SJCRH30 (cell line): ENCODE measurements at regions not wholly inside any gene's neighbourhood (a gene's known extent, or its start where the extent isn't known, plus 50 kb on each side); places are given as distances from the start of the nearest gene placed in this dataset.

Source experiments
- DNase-seq, 2 experiments: peaks; one replicate each; pipeline ENCODE4 v3.0.0-alpha.2; 2015 to 2020
- H3K27ac ChIP-seq: fragments of 250-450 bp; sonication (Bioruptor Pico); 2 replicates; pipeline ENCODE4 v1.5.1; 2020; ENCODE audit warnings: mild to moderate bottlenecking, moderate library complexity
- H3K27me3 ChIP-seq: fragments of 250-450 bp; sonication (Bioruptor Pico); 2 replicates; pipeline ENCODE4 v1.5.1; 2020; ENCODE audit warnings: mild to moderate bottlenecking, moderate library complexity
- H3K36me3 ChIP-seq: fragments of 250-450 bp; sonication (Bioruptor Pico); 2 replicates; pipeline ENCODE4 v1.5.1; 2020; ENCODE audit warnings: mild to moderate bottlenecking, moderate library complexity
- H3K4me1 ChIP-seq: fragments of 250-450 bp; sonication (Bioruptor Pico); 2 replicates; pipeline ENCODE4 v1.5.1; 2020; ENCODE audit warnings: mild to moderate bottlenecking, moderate library complexity
- H3K4me3 ChIP-seq: fragments of 250-450 bp; sonication (Bioruptor Pico); 2 replicates; pipeline ENCODE4 v1.5.1; 2020; ENCODE audit warnings: mild to moderate bottlenecking, moderate library complexity
- H3K9me3 ChIP-seq: fragments of 250-450 bp; sonication (Bioruptor Pico); replicated peaks from 2 replicates; pipeline ENCODE4 v1.5.1; 2020; ENCODE audit warnings: mild to moderate bottlenecking, moderate library complexity

GRCh38 chr17:83144421-83145357, 65.3 kb downstream of the METRNL start:
- H3K27me3 ChIP-seq, result no peaks in the 10 kb centered on the region
- H3K4me3 ChIP-seq, result no peak overlapping the region
- DNase-seq, result no peak
- no peak overlapping the region for H3K27ac ChIP-seq
- no peaks in the 10 kb centered on the region for H3K4me1 ChIP-seq
- H3K9me3 ChIP-seq, result peaks cover 25% of the 10 kb centered on the region
- H3K36me3 ChIP-seq, result no peaks in the 10 kb centered on the region

DNA sequence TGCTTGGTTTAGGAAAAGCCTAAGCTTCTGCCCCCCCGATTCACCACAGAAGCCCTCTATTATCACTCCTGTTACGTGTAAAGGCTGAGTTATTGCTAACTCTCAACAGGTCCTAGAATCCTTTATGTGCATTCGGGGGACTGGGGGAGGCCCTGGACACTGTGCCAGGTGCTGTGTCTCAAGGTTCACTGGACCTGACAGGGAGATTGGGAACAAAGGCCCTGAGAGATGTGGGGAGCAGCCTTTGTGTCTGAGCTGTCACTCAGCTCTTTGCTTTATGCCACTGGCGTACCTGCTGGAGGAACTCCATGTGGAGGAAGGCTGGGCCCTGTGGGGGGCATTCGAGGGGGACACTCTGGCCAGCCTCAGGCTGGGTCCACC, 65.9 kb downstream of the METRNL start:
- Histone ChIP-seq H3K4me1 (no peaks in the 10 kb centered on the region), H3K27me3 (no peaks in the 10 kb centered on the region), H3K27ac (no peak overlapping the region), H3K4me3 (no peak overlapping the region), H3K36me3 (no peaks in the 10 kb centered on the region), H3K9me3 (peaks cover 25% of the 10 kb centered on the region)
- DNase-seq, result no peak

- Histone ChIP-seq H3K9me3 (peaks cover 25% of the 10 kb centered on the region), H3K27ac (no peak overlapping the region), H3K4me3 (no peak overlapping the region), H3K27me3 (no peaks in the 10 kb centered on the region), H3K36me3 (no peaks in the 10 kb centered on the region), H3K4me1 (no peaks in the 10 kb centered on the region)
- no peak for DNase-seq
These were observed 66.4 kb downstream of the METRNL start for GRCh38 chr17:83145831-83146230.

DNA sequence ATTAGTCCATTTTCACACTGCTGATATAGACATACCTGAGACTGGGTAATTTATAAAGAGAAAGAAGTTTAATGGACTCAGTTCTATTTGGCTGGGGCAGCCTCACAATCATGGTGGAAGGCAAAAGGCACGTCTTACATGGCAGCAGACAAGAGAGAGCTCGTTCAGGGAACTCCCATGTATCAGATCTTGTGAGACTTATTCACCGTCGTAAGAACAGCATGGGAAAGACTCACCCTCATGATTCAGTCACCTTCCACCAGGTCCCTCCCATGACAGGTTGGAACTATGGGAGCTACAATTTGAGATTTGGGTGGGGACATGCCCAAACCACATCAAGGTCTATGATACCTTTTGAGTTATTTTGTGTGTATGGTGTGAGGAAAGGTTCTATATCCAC, 66.9 kb downstream of the METRNL start:
- Histone ChIP-seq H3K36me3 (no peaks in the 10 kb centered on the region), H3K4me3 (no peak overlapping the region), H3K4me1 (peaks cover 2% of the 10 kb centered on the region), H3K27me3 (no peaks in the 10 kb centered on the region), H3K27ac (no peak overlapping the region), H3K9me3 (peaks cover 23% of the 10 kb centered on the region)
- DNase-seq, result no peak

- H3K9me3 ChIP-seq, result peaks cover 17% of the 10 kb centered on the region
- DNase-seq, result no peak
- H3K36me3 ChIP-seq, result no peaks in the 10 kb centered on the region
- no peak overlapping the region for H3K4me3 ChIP-seq
- H3K27ac ChIP-seq, result no peak overlapping the region
- H3K4me1 ChIP-seq, result peaks cover 10% of the 10 kb centered on the region
- H3K27me3 ChIP-seq, result no peaks in the 10 kb centered on the region
These were observed 67.9 kb downstream of the METRNL start for GRCh38 chr17:83147280-83147679.

DNA sequence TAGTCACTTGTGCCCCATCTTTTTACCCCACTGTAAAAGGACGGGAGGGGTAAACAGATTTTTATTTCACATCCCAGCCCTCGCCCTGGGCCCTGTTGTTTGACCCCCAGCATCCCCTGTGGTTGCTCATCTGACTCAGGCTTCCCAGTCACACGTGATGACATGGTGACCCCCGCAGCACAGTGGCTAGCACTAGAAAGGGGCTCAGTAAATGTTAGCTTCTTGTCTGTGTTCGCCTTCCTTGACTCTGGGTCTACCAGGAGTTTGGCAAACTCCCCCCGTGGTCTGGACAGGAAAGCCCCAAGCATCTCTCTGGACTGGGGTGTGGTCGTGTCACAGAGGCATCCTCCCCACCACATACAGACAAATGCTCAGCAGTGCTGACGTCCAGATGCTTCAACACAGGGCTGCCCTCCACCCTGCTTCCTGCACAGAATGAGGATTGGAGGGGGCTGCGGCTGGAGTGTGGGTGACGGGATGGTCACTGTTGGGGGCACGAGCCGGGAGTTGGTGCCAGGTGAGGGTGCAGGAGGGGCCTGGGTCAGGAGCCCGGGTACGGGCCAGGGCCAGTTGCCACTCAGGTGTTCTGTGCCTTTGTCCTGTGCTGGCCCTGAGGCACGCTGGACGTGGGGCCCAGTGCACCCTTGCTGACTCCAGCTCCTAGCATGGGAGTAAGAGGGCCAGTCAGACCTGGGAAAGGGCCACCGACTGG, 69.1 kb downstream of the METRNL start:
- DNase-seq, result no peak

DNA sequence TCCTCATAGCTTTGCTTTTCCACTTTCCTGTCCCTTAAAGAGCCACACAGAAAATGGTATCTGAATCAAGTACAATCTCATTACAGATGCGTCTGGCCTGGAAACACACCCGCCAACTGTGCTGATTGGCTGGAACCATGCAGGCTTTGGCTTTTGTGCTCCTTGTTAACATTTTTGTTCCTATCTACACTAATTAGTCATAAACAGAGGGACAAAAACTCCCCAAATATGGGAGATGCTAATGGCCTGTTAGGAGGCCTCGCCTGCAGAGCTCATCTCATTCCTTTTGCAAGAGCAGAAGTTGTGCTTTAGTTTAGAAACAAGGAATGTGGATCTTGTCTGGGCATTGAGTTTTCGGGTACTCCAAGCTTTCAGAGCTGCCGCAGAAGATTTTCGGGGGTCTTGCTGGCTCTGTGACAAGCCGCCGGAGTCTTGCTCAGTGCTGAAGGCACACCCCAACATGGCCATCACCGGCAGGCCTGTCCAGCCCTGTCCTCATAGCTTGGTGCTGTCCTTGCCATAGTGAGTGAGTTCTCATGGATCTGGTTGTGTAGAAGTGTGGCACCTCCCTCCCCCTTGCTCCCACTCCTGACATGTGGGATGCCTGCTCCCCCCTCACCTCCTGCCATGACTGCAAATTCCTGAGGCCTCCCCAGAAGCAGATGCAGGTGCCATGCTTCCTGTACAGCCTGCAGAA, 69.8 kb downstream of the METRNL start:
- Histone ChIP-seq H3K4me3 (no peak overlapping the region), H3K27me3 (no peaks in the 10 kb centered on the region), H3K9me3 (peaks cover 8% of the 10 kb centered on the region; the same call in 1 of the 2 replicates), H3K27ac (no peak overlapping the region), H3K36me3 (no peaks in the 10 kb centered on the region), H3K4me1 (peaks cover 25% of the 10 kb centered on the region)
- DNase-seq, result no peak

More for the DNA sequence above, 69.1 kb downstream of the METRNL start:
- H3K4me1 ChIP-seq, result peaks cover 18% of the 10 kb centered on the region
- H3K4me3 ChIP-seq, result no peak overlapping the region
- H3K27ac ChIP-seq, result no peak overlapping the region
- H3K9me3 ChIP-seq, result peaks cover 8% of the 10 kb centered on the region; the same call in 1 of the 2 replicates
- no peaks in the 10 kb centered on the region for H3K27me3 ChIP-seq
- H3K36me3 ChIP-seq, result no peaks in the 10 kb centered on the region

DNA sequence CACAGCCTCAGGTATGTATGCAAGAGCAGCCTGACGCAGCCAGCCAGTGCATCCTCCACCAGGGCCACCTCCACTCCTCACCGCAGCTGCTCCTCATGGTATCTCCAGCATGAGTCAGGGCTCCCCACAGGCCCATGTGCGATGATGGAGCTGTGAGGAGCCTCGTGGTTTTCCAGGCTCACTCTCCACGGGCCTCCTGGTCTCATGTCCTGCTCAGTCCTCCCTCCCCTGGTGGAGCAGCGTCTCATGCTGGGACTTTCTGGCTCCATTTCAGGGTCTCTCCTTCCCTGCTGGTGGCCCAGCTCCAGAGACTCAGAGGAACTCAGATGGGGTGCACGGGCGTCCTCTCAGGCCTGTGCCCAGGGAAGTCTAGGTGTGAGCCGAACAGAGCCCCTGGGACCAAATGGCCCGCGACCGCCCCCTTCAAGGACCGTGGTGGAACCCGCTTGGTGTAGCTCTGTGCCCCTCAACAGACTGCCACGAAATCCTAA, 70.4 kb downstream of the METRNL start:
- Histone ChIP-seq H3K9me3 (peaks cover 8% of the 10 kb centered on the region; the same call in 1 of the 2 replicates), H3K4me3 (no peak overlapping the region), H3K36me3 (no peaks in the 10 kb centered on the region), H3K27ac (no peak overlapping the region), H3K4me1 (peaks cover 30% of the 10 kb centered on the region), H3K27me3 (no peaks in the 10 kb centered on the region)
- no peak for DNase-seq

DNA sequence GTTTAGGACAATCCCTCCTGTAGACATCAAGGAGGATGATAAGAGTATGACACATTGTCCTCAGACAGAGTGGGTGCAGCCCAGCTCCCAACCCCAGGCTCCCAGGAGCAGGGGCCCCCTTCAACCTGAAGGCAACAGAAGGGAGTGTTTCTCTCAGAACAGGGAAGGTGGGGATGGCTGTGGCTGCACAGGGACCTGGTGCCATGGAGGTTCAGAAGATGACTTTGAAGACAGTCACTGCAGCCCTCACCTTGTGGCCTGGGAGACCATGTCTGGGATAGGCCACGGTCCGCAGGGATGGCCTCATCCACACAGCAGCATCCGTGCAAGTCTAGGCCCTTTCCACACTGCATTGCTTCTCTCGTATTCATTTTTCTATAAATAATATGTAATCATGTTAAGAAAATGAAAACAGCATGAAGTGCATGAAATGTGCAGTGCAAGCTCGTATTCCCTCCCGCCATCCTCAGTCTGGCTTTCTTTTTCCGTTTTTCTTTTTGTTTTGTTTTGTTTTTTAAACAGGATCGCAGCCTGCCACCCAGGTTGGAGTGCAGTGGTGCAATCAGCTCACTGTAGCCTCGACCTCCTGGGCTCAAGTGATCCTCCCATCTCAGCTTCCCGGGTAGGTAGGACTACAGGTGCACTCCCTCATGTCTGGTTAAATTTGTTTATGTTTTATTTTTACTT, 71.1 kb downstream of the METRNL start:
- Histone ChIP-seq H3K27me3 (no peaks in the 10 kb centered on the region), H3K4me3 (no peak overlapping the region), H3K36me3 (no peaks in the 10 kb centered on the region), H3K9me3 (peaks cover 8% of the 10 kb centered on the region; the same call in 1 of the 2 replicates), H3K27ac (no peak overlapping the region), H3K4me1 (peaks cover 30% of the 10 kb centered on the region)
- DNase-seq, result no peak

GRCh38 chr17:83151056-83151441, 71.6 kb downstream of the METRNL start:
- peaks cover 30% of the 10 kb centered on the region for H3K4me1 ChIP-seq
- no peak overlapping the region for H3K27ac ChIP-seq
- no peak for DNase-seq
- H3K9me3 ChIP-seq, result peaks cover 8% of the 10 kb centered on the region; the same call in 1 of the 2 replicates
- H3K4me3 ChIP-seq, result no peak overlapping the region
- H3K36me3 ChIP-seq, result no peaks in the 10 kb centered on the region
- H3K27me3 ChIP-seq, result no peaks in the 10 kb centered on the region

DNA sequence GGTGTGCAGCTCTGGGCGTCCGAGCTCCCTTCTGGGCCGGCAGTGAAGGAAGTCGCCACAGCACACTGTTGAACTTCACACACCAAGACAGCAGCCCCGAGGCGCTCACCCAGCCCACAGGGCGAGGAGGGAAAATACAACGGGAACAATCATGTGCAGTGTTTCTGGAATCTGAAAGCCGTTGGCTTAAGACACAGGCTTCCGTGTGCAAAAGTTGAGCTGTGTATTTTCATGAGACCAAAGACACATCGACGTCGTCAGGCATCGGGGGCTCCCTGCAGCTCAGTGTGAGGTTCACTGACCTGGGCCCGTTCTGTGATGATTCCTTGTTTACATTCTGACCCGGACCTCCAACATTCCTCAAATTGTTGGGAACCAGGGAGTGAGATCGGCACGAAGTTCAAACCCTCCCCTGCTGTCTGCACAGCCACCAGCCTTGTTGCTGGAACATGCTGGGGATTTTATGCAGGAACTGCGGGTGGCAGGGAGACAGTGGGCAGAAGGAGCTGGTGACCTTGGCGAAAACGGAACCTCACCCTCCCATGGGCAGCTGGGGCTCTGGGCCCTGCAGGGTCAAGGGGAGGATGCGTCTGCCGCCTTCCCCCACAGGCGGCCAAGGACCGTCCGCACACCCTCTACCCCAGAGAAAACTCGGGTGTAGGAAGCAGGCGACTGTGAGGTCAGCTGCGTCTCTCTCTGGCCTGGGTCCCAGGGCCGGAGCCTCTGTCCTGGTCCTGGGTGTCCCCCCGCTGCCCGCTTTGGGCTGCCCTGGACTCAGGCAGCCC, 72.2 kb downstream of the METRNL start:
- H3K27me3 ChIP-seq, result no peaks in the 10 kb centered on the region
- H3K36me3 ChIP-seq, result no peaks in the 10 kb centered on the region
- peaks cover 30% of the 10 kb centered on the region for H3K4me1 ChIP-seq
- H3K9me3 ChIP-seq, result peaks cover 2% of the 10 kb centered on the region; the same call in 1 of the 2 replicates
- no peak overlapping the region for H3K27ac ChIP-seq
- peak in 1 of 2 experiments; percentile 45 for DNase-seq
- H3K4me3 ChIP-seq, result no peak overlapping the region

GRCh38 chr17:83152227-83152744, 72.9 kb downstream of the METRNL start:
- H3K27ac ChIP-seq, result no peak overlapping the region
- no peaks in the 10 kb centered on the region for H3K27me3 ChIP-seq
- no peak for DNase-seq
- H3K4me1 ChIP-seq, result peaks cover 30% of the 10 kb centered on the region
- H3K36me3 ChIP-seq, result no peaks in the 10 kb centered on the region
- H3K4me3 ChIP-seq, result no peak overlapping the region
- H3K9me3 ChIP-seq, result no peaks in the 10 kb centered on the region
